CD1c-positive myeloid dendritic cell (primary cell): ENCODE measurements at regions not wholly inside any gene's neighbourhood (a gene's known extent, or its start where the extent isn't known, plus 50 kb on each side); places are given as distances from the start of the nearest gene placed in this dataset.
A peak's percentile ranks its signal among the peaks of the same experiment; 100 is the strongest.

Experiments used
- DNase-seq: peaks from one replicate; pipeline ENCODE4 v3.0.0-alpha.2; 2016; ENCODE audit errors: extremely low spot score

DNA sequence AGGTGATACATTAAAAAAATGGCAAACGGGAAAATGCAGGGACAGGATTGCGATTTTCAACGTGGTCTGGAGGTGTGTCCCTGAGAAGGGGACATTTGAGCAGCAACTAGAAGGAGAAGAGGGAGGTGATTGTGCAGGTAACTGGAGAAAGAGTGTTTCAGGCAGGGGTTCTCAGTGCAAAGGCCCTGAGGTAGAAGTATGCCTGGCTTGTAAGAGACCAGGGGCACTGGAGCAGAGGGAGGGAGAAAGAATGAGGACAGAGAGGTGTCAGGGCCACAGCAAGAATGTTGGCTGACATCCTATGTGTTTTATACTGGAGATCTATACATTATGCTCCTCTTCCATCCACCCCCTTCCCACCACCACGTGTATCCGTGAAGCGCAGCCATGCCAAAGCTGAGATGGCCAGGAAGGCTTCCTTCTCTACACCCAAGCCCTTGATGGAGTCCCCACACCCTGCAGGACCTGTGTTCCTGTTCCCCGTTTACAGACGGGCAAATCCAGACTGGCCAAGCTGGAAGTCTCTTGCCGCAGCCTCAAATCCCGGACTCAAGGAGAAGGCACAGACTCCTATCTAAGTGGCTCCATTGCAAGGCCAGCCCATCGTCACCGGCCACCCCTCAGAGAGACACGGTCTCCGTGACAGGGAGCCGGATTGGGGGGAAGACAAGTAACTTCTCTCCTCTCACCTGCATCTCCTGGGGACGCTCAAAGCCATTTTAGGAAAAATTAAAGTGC is 416.1 kb downstream of the MN1 start:
- DNase-seq: no peak

DNA sequence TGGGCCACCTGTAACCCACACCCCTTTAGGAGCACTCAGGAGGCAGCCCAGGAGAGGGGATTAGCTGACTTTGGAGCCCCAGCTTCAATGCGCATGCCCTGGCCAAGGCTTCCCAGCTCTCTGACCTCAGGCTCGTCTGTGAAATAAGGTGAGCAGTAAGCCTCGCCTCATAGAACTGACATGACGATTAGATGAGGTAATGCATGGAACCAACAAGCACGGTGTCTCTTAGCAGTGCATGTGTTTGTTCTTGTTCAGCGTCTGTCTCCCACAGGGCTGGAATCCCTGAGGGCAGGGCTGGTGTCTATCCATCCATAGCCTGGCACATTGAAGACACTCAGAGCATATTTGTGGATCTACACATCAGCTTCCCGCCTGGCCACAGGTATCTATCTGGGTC is 415.4 kb downstream of the MN1 start:
- no peak for DNase-seq

DNA sequence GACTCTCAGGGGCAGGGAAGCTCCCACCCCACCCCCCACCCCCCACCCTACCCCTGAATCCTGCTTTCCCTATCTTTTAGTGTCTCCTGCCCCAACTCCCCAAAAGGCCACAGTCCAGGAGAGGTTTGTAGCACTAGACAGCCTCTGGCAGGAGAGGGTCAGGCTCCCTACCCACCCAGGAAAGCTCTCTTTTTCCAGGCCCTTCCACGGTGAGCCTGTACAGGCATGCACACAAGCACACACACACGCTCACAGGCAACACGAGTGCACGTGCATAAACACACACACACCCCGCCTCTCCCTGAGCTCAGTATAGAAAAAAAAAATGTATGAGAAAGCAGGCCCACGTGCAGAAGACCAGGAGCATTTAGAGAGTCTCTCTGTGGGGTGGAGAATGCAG is 414.0 kb downstream of the MN1 start:
- no peak for DNase-seq

DNA sequence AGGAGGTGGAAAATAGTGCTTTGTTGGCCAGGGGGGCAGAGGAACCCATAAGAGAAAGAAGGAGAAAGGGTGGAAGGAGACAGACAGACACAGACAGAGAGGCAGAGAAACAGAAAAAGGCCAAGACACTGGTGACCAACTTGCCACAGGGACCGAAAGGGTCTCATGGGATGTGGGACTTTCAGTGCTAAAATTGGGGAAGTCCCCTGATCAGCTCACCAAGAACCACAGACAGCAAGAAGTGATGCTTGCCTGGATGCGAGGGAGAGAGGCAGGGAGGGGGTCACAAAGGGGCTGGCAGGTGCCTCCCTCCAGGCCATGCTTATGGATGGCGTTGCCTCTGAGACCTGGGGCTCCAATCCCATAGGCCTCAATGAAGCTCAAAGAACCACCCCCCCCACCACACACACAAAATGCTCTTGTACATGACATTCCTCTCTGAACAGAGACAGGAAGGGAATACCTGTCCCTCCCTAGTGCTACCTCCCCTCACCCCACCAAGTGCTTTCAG is 413.4 kb downstream of the MN1 start:
- DNase-seq: no peak

DNA sequence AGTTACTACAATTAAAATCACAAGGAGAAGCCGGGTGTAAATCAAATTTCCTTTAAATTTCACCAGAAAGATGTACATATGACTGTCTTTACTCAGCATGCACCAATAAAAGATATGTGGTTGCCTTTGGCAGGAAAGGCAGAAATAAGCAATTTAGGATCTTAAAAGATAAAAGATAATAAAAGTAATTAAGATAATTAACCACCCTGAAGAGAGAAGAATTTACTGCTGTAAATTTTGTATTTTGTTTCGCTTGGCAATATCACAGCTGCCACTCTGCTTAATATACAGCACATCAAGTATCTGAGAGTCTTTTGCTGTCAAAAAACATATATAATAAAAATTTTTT is 411.9 kb downstream of the MN1 start:
- DNase-seq: no peak

DNA sequence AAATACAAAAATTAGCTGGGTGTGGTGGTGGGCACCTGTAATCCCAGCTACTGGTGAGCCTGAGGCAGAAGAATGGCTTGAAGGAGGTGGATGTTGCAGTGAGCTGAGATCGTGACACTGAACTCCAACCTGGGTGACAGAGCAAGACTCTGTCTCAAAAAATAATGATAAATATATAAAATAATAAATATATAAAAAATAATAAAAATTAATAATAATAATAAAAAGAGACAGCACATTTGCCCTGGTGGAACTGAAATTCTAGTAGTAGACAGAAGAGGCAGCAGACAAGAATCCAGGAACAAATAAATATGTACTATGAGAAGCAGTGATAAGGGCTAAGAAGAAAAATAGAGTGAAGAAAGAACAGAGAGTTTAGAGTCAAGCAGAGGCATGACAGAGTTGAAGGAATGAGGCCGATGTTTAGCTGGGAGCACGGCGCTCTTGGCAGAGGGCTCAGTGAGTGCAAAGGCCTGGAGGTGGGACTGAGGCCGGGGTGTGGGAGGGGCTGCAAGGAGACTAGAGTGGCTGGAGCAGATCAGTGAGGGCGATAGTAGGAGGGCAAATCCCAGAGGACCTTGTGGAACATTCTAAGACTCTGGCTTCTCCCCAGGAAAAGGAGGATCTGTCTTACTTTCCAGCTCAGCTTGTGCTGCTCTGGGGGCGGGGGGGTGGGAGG is 410.3 kb downstream of the MN1 start:
- no peak for DNase-seq

DNA sequence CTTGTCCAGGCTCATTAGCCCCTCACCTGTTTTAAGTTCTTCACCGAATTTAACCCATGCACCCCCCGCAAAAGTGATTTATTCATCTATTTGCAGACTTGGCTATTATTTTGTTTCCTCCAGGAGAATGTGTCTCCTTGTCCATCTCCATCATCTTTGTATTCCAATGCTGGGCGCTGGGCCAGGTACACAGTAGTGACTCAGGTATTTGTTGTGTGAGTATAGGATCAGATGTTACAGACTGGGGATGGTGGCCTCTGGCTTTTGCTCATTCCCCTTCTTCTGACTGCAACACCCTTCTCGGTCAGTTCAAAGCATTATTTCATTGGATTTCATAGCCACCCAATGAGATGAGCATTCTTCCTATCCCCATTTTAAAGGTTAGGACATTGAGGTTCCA is 408.2 kb downstream of the MN1 start:
- no peak for DNase-seq

DNA sequence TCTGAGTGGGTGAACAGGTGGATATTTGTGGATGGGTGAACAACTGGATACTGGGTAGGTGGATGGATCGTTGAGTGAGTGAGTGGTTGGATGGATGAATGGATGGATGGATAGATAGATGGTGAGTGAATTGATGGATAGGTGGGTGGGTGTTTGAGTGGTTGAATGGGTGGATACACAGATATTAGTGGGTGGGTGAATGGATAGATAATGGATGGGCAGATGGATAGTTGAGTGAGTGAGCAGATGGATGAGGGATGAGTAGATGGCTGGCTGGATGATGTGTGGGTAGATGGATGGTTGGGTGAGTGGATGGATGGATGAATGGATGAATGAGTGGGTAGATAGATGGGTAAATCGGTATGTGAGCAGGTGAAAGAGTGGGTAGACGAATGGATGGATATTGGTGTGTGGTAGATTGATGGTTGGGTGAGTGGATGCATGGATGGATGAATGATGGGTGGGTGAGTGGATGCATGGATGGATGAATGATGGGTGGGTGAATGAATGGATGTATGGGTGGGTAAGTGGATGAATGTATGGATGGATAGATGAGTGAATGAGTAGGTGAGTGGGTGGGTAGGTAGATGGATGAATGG is 406.7 kb downstream of the MN1 start:
- DNase-seq: no peak

DNA sequence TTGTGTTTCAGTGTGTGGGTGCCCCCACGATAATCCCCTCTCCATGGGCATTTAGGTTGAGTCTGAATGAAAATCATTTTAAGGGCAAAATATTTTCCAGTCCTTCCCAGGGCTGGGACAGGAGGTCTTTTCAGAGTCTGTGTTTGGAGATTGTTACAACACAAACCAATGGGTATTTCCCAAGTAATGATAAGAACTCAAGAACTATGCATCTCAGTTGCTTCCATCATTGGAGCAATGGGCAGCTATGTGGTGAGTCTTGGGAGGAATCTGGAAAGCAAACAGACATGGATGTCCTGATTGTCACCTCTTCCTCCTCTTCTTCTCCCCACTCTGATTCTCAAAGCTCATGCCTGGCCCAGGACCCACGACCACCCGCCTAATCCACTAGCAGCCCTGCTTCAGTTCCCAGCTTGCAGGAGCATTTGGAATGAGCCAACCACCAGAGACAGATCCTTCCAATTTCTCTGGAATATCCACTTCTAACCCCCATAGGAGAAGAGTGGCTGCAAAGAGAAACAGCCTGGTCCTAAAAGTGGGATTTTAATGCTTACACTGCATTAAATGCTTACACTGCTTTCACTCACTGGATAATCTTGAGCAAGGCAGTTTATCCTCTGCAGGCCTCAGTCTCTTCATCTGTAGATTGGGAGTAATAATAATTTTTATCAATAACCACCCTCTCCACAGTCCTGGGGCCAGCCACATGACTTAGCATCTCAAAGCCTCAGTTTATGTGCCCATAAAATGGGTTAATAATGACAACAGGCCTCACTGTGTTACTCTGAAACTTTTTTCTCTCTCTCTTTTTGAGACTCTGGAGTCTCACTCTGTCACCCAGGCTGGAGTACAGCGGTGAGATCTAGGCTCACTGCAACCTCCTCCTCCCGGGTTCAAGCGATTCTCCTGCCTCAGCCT is 404.3 kb downstream of the MN1 start:
- no peak for DNase-seq

DNA sequence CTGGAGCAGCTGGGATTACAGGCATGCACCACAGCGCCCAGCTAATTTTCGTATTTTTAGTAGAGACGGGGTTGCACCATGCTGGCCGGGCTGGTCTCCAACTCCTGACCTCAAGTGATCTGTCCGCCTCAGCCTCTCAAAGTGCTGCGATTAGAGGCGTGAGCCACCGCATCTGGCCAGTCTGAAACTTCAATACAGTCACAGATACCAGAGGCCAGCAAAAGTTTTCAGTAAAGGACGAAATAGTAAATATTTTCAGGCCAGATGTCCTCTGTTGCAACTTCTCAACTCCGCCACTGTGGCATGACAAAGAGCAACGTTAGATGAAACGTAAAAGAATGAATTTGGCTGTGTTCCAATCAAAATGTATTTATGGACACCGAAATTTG is 403.6 kb downstream of the MN1 start:
- DNase-seq: no peak

DNA sequence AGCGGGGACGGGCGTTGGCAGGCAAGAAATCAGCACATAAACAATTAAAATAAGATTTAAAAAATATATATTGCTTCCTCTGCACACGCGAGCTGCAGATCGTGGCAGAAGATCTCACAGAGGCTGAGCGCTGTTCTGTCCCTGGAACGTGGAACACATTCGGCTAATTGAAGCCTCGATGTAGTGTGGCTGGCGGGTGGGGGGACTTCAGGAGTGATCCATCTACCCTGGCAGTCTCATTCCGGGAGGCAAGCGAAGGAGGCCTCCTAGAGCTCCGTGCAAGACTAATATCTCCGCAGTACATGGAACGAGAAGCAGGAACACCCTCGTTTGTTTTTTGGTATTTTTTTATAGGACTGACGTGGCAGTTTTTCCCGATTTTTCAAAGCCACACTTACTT is 402.4 kb downstream of the MN1 start:
- no peak for DNase-seq

DNA sequence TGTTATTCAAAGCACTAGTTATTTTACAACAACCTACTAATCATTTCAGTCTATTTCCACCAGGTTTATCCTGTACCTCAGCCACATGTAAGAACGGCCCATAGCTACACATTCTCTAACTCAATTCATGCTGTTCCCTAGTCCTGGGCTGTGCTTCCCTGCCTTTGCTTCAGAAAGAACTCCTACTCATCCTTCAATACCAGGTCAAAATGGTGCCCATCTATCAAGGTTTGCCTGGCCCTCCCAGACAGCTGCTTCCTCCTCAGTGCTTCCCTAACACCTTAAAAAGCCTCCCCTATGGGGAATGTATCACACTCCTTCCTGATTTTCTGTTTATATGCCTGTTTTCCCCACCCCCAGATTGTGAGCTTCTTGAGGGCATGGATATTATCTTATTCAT is 400.7 kb downstream of the MN1 start:
- DNase-seq: no peak

DNA sequence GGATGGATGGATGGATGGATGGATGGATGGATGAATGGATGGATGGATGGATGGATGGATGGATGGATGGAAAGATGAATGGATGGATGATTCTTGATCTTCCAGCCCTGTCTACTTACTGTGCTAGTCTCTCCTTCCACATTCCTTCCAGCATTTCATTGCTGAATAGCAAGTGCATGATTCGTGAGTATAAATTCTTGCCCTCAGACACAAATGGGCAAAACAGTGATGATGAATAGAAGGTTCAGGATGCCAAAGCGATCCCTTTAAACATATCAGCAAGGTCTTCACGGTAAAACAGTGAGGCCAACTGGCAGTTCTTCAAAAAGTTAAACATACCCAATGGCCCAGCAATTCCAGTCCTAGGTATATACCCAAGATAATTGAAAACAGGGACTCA is 400.2 kb downstream of the MN1 start:
- no peak for DNase-seq

DNA sequence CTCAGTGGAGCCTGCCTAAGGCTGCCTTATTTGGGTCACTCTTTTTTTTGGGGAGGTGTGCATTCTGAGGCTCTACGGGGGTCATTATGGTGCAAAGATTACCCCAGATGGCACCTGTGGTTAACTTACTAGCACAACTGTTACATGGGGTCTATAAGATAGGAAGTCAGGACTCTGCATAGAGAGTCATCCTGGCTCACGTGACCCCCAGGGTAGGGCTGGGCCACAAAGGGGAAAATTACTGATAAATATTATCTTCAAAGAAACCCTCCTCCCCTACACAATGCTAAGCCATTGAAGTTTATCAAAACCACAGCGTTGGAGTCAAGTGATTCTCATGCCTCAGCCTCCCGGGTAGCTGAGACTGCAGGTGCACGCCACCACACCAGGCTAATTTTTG is 397.1 kb downstream of the MN1 start:
- no peak for DNase-seq

DNA sequence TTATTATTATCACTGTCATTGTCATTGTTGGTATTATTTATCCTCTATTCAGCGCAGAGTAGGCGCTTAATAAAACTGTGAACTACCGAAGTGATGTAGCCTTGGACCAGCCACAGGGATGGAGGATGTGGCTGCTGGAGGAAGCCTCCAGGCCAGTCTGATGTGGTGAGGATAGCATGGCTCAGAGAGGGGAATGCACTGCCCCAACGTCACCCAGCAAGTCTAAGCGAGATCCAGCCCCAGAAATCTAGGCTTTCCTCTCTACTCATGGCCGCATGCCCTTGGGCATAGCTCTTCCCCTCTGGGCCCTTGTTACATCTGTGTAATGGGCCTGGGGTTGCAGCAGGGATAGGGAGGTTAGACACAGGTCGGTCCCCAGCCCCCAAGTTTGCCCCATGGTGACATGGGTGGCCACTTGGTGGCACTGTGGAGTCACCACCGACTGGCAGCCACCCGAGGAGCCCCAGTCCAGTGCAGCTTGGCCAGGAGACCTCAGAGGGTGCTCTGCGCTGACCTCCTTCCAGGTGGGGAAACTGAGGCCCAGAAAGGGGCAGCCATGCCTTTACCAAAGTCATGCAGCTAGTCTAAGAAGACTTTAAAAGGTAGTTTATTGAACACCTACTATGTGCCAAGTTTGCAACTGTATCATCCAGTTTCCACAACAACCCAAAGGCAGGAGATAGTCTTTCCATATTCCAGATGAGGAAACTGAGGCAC is 395.7 kb downstream of the MN1 start:
- DNase-seq: peak; percentile 15

DNA sequence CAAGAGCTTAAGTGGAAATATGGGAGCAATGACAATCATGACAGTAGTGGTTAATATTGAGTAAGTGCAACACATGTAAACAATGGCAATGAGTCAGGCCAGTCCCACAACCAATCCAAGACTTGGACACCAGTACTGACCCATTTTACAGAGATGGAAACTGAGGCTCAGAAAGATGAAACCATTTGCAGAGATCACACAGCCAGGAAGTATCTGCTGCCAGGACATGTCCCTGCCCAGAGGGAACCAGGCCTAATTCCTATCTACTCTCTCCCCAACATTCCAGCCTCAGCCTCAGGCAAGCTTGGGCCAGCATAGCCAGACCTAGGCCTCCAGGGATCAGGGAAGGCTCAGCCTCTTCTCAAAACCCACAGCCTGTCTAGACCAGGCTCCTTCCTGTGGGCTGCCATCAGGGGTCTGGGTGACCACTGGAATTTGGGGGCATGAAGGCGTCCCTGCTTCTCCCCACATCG is 395.1 kb downstream of the MN1 start:
- no peak for DNase-seq

DNA sequence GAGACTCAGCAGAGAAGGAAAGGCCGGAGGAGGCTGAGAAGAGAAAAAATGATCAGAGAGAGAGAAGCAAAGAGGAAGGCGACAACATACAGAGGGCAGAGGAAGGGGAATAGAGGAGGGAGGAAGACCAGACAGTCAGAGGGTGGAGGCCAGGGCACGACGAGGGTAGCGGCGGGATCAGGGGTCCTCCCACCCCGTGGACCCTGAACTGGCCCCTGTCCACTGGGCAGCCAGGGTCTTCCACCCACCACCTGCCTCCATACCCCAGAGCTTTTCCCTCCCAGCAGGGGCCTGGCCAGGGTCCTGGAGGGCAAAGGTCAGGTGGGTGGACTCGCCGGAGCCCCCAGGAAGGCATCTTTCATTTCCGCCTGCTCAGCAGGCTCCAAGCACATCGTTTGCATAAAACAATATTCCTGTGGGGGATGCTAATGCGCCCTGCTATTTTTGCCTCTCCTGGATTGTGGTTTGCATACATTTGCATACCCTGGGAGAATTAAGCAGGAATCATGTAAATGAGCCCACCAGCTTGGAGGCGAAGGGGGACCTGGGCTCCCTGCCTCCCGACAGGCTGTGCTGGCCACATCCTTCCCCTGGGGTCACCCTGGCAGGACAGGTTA is 394.1 kb downstream of the MN1 start:
- no peak for DNase-seq

DNA sequence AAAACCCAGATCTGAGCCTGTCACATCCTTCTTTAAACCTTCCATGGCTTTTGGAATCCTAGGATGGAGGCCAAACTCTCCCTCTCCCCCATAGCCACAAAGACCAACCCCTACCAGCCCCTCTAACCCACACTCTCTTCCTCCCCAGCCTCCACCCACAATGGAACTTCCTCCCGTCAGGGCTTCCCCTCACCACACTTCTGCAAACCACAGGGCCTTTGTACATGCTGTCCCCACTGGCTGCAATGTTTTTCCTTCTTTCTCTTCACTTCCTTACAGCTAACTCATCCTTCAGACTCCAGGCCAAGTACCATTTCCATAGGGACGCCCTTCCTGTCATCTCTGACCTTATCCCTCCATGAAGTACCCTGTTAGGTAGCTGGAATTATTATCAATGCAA is 393.5 kb downstream of the MN1 start:
- no peak for DNase-seq

DNA sequence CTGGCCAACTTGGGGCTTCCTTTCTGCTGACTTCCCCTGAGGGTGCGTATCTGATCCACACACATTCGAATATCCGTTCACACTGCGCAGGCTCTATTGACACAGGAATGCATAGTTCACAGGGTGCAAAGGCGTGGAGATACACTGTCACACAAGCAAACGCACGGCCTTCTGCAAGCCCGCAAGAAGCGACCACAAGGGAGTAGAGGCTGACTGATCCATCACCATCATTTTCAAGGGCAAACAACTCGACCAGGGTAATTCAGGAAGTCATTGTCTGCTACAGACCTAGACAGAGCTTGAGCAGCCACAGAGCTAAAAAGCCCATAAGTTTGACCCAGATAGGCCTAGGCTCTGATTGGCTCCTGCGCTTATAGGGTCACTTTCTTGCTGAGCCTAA is 392.3 kb downstream of the MN1 start:
- no peak for DNase-seq

DNA sequence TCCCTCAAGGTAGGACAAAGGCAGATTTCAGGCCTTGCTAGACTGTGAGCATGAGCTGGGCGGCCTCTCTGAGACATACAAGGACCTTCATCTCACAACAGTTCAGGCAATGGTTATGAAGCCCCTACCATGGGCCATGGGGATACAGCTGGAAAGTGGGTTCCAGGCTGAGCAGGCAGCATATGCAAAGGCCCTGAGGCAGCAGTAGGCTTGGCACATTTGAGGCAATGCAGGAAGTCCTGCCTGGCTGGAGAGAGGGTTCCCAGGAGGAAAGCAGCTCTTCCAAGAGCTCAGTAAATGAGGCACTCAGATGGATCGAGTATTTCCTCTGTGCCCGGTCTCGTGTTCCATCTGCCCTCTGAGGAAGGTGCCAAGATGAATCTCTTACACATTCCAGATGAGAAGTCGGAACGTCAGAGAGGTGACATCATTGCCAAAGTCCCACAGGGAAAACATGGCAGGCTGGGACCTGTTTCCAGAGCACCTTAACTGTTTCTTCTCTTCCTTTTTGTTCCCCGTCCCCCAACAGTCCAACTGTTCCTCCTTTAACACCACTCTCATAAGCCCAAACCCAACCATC is 388.6 kb downstream of the MN1 start:
- no peak for DNase-seq

DNA sequence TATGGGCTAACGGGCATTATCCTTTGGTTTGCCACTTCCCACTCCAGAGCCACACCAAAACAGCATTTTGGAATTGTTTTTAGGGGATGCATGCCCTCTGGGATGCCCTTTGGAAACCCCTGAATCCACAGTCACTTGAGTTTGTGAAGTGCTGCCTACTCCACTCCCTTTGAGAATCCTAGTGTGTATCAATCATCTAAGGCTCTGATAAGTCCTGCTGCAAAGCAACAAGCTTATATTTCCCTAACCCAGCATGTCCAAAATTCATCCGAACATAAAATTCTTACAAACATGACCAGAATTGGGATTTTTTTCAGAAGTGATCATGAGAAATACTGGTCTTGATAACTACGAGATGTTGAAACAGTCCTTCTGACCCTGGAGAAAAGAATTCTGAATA is 387.9 kb downstream of the MN1 start:
- DNase-seq: no peak
